ENCODE measurements at regions not wholly inside any gene's neighbourhood (a gene's known extent, or its start where the extent isn't known, plus 50 kb on each side); places are given as distances from the start of the nearest gene placed in this dataset.

GRCh38 chr1:112271270-112271669 is 124.7 kb upstream of the CTTNBP2NL start:
- Histone ChIP-seq H3K4me1 (ENCODE audit: control insufficient read depth, insufficient read depth, low read length) (no peaks in the 10 kb centered on the region), H3K18ac (ENCODE audit: low read depth, low read length) (no peak overlapping the region), H2BK15ac (ENCODE audit: low read depth, low read length) (no peak overlapping the region), H3K9me1 (ENCODE audit: insufficient read depth, low read length) (no peaks in the 10 kb centered on the region), H3K14ac (replicated peaks; ENCODE audit: low read depth, low read length) (no peak overlapping the region), H4K20me1 (ENCODE audit: insufficient read depth, low read length) (no peaks in the 10 kb centered on the region), H2AK9ac (replicated peaks; ENCODE audit: low read depth, low read length, poor library complexity) (no peak overlapping the region), H3K79me1 (ENCODE audit: low read depth in 1 of 2, low read length in 2 of 2) (no peaks in the 10 kb centered on the region), H3K23ac (ENCODE audit: low read depth, low read length) (no peak overlapping the region), H2BK120ac (ENCODE audit: low read depth, low read length) (no peak overlapping the region), H3K4me2 (ENCODE audit: low read depth, low read length) (no peak overlapping the region), H3K9me3 (ENCODE audit: control insufficient read depth, insufficient read depth, low read length) (no peaks in the 10 kb centered on the region), H2BK20ac (ENCODE audit: low read depth, low read length) (no peak overlapping the region), H4K8ac (ENCODE audit: low read depth in 2 of 2, low read length in 2 of 2) (no peak overlapping the region), H3K4ac (ENCODE audit: low read depth, low read length) (no peak overlapping the region), H3K9ac (ENCODE audit: low read depth, low read length) (no peak overlapping the region), H3K4me3 (ENCODE audit: insufficient read depth, low read depth, low read length) (no peak overlapping the region), H4K5ac (ENCODE audit: low read depth, low read length) (no peak overlapping the region), H2AFZ (replicated peaks; ENCODE audit: low read length, poor library complexity) (no peak overlapping the region), H4K91ac (ENCODE audit: insufficient read depth, low read depth, low read length) (no peak overlapping the region), H3K36me3 (ENCODE audit: control insufficient read depth, insufficient read depth, low read length) (no peaks in the 10 kb centered on the region), H2AK5ac (ENCODE audit: low read depth, low read length) (no peak overlapping the region), H3K27ac (ENCODE audit: insufficient read depth, low read length) (no peak overlapping the region), H2BK5ac (ENCODE audit: low read depth, low read length, poor library complexity, severe bottlenecking) (no peak overlapping the region), H3K56ac (ENCODE audit: extremely low read depth, insufficient read depth, low read length) (no peak overlapping the region), H3K27me3 (ENCODE audit: control insufficient read depth, insufficient read depth, low read length) (peaks cover 3% of the 10 kb centered on the region; the same call in 1 of the 2 replicates)
- no TSS peak for BruUV-seq (replicated peaks)
- no peak for TF ChIP-seq CHD1 (IDR thresholded peaks at IDR 0.05; ENCODE audit: low read depth, low read length)
- TF ChIP-seq RCOR1 (IDR thresholded peaks at IDR 0.05; ENCODE audit: insufficient replicate concordance, low read length): no peak
- no peak for TF ChIP-seq BHLHE40 (IDR thresholded peaks at IDR 0.05; ENCODE audit: low read depth, low read length)
- TF ChIP-seq USF2 (IDR thresholded peaks at IDR 0.05; ENCODE audit: low read depth, low read length): no peak
- TF ChIP-seq RFX5 (IDR thresholded peaks at IDR 0.05; ENCODE audit: low read depth, low read length): no peak
- TF ChIP-seq POLR2A (IDR thresholded peaks at IDR 0.05; ENCODE audit: low read depth, low read length): no peak
- no peak for TF ChIP-seq SMC3 (IDR thresholded peaks at IDR 0.05; ENCODE audit: low read depth, low read length)
- TF ChIP-seq MAZ (IDR thresholded peaks at IDR 0.05; ENCODE audit: borderline replicate concordance, low read depth, low read length): no peak
- no peak for TF ChIP-seq NFE2L2 (IDR thresholded peaks at IDR 0.05; ENCODE audit: low read depth, low read length)
- no peak for TF ChIP-seq CEBPB (IDR thresholded peaks at IDR 0.05; ENCODE audit: low read depth, low read length)
- TF ChIP-seq FOS (IDR thresholded peaks at IDR 0.05; ENCODE audit: low read depth, low read length): no peak
- no CpG with 5 or more reads among the region's 3 CpGs for WGBS, 2 experiments (ENCODE audit: extremely low coverage in 2 of 2, insufficient read length in 1 of 2)
- ChIA-PET CTCF (no interaction called here), POLR2A (ENCODE audit: unreplicated experiment) (no interaction called here)
- in situ Hi-C loops (cut with MboI; ENCODE audit: low sequenced_read_pairs) (no loop called here), dilution Hi-C loops (cut with HindIII; ENCODE audit: low sequenced_read_pairs, unreplicated experiment) (no loop called here), intact Hi-C loops (cut with micrococcal nuclease) (no loop called here)
- DNase-seq (no peak), ATAC-seq (ENCODE audit: low read depth) (no peak)
